ENCODE measurements at regions not wholly inside any gene's neighbourhood (a gene's known extent, or its start where the extent isn't known, plus 50 kb on each side); places are given as distances from the start of the nearest gene placed in this dataset.

GRCh38 chr16:5575121-5575520 lies 477.5 kb upstream of the EEF2KMT start:
- no peak for TF ChIP-seq SIN3A (IDR thresholded peaks at IDR 0.05; ENCODE audit: borderline replicate concordance, insufficient read depth, low read length)
- TF ChIP-seq REST (IDR thresholded peaks at IDR 0.05; ENCODE audit: insufficient read depth in 1 of 2, low read depth in 2 of 2, low read length in 2 of 2), result no peak
- no peak for TF ChIP-seq FOXP2 (optimal IDR thresholded peaks at IDR 0.05; ENCODE audit: borderline replicate concordance, extremely low read depth, extremely low read length, insufficient read depth)
- TF ChIP-seq TAF1 (IDR thresholded peaks at IDR 0.05; ENCODE audit: borderline replicate concordance, insufficient read depth, low read length), result no peak
- no peak for TF ChIP-seq POLR2AphosphoS5 (IDR thresholded peaks at IDR 0.05; ENCODE audit: low read depth, low read length)

DNA sequence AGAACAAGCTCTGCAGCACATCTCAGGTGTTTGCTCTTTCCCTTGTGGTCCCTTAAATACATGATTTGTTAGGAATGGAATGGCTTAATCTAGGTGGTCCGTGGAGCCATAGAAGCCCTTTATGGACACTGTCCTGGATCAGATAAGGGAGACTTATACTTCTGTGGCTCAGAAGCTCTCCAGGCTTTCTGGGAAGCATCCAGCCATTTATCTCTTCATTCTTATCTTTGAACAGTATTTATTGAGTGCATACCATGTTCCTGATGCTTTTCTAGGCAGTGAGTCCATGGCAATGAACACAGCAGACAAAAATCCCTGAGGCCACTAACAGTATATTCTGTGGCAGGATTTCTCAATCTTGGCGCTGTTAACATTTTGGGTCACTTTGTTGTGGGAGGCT lies 474.5 kb upstream of the EEF2KMT start:
- TF ChIP-seq FOXP2 (optimal IDR thresholded peaks at IDR 0.05; ENCODE audit: borderline replicate concordance, extremely low read depth, extremely low read length, insufficient read depth) (no peak), TAF1 (IDR thresholded peaks at IDR 0.05; ENCODE audit: borderline replicate concordance, insufficient read depth, low read length) (no peak), POLR2AphosphoS5 (IDR thresholded peaks at IDR 0.05; ENCODE audit: low read depth, low read length) (no peak), REST (IDR thresholded peaks at IDR 0.05; ENCODE audit: insufficient read depth in 1 of 2, low read depth in 2 of 2, low read length in 2 of 2) (no peak), SIN3A (IDR thresholded peaks at IDR 0.05; ENCODE audit: borderline replicate concordance, insufficient read depth, low read length) (no peak)

DNA sequence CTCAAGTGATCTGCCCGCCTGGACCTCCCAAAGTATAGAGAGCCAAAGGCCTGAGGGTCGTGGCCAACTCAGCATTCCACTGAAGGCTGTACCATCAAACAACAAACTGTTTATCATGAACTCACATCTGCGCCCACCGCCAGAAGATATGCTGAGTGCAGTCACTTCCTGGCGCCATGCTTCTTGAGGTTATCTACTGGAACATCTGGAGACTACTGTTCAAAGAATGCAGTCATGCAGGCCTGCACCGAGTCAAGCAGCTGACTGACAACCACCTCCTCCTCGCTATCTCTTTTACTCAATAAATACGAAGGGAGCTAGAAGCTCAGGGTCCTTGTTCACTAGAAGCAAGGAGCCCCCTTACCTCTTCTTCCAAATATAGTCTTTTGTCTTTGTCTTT lies 473.9 kb upstream of the EEF2KMT start:
- TF ChIP-seq FOXP2 (optimal IDR thresholded peaks at IDR 0.05; ENCODE audit: borderline replicate concordance, extremely low read depth, extremely low read length, insufficient read depth) (no peak), POLR2AphosphoS5 (IDR thresholded peaks at IDR 0.05; ENCODE audit: low read depth, low read length) (no peak), SIN3A (IDR thresholded peaks at IDR 0.05; ENCODE audit: borderline replicate concordance, insufficient read depth, low read length) (no peak), REST (IDR thresholded peaks at IDR 0.05; ENCODE audit: insufficient read depth in 1 of 2, low read depth in 2 of 2, low read length in 2 of 2) (no peak), TAF1 (IDR thresholded peaks at IDR 0.05; ENCODE audit: borderline replicate concordance, insufficient read depth, low read length) (no peak)

DNA sequence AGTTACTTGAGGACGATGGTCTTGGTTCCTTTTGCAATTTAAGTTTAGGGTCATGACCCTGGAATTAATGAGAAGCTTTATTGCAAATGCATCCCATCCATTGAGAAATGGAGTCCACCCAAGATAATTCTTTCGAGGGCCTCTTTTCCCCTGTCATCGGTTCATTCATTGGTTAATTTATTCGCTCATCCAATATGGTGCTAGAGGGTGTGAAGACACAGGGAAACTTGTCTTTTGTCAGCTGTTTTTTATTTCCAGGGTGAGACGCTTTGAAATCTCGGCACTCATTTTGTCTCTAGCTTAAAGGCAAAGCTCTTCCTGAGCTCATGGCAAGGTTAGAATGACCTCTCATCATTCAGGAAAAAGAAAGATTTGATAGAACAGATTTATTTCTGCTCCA lies 464.2 kb upstream of the EEF2KMT start:
- TF ChIP-seq REST (IDR thresholded peaks at IDR 0.05; ENCODE audit: insufficient read depth in 1 of 2, low read depth in 2 of 2, low read length in 2 of 2) (no peak), TAF1 (IDR thresholded peaks at IDR 0.05; ENCODE audit: borderline replicate concordance, insufficient read depth, low read length) (no peak)

- TF ChIP-seq FOXP2 (optimal IDR thresholded peaks at IDR 0.05; ENCODE audit: borderline replicate concordance, extremely low read depth, extremely low read length, insufficient read depth), result no peak
- no peak for TF ChIP-seq SIN3A (IDR thresholded peaks at IDR 0.05; ENCODE audit: borderline replicate concordance, insufficient read depth, low read length)
- no peak for TF ChIP-seq POLR2AphosphoS5 (IDR thresholded peaks at IDR 0.05; ENCODE audit: low read depth, low read length)
- no peak for TF ChIP-seq REST (IDR thresholded peaks at IDR 0.05; ENCODE audit: insufficient read depth in 1 of 2, low read depth in 2 of 2, low read length in 2 of 2)
- no peak for TF ChIP-seq TAF1 (IDR thresholded peaks at IDR 0.05; ENCODE audit: borderline replicate concordance, insufficient read depth, low read length)
These were observed 462.5 kb upstream of the EEF2KMT start for GRCh38 chr16:5560084-5560483.
